Anterior cingulate cortex (tissue), 58 donors: ENCODE measurements at regions not wholly inside any gene's neighbourhood (a gene's known extent, or its start where the extent isn't known, plus 50 kb on each side); places are given as distances from the start of the nearest gene placed in this dataset.
A peak's percentile ranks its signal among the peaks of the same experiment; 100 is the strongest.
"Not testable (repeated sequence)": the region's sequence is repeated elsewhere in the genome, so short reads cannot be mapped to it uniquely, and the experiment has no call there.

Experiments used
- DNase-seq, 58 donors: peaks; one replicate each; lab custom pipeline; 2025; lab: John Stamatoyannopoulos, UW

GRCh38 chr3:193800138-193801043, 207.4 kb downstream of the OPA1 start:
- DNase-seq = no peak

GRCh38 chr3:193801097-193801496, 208.1 kb downstream of the OPA1 start:
- no peak for DNase-seq

GRCh38 chr3:193803288-193803687, 210.3 kb downstream of the OPA1 start:
- no peak for DNase-seq

- DNase-seq = peak in 5 of 58 donors; percentile 4 to 33 (median 17)
Measured at GRCh38 chr3:193805448-193805847, 212.4 kb downstream of the OPA1 start.

- no peak for DNase-seq
Measured at GRCh38 chr3:193808317-193808716, 215.3 kb downstream of the OPA1 start.

GRCh38 chr3:193809106-193809505, 216.1 kb downstream of the OPA1 start:
- DNase-seq = no peak

GRCh38 chr3:193812078-193812725, 219.2 kb downstream of the OPA1 start:
- DNase-seq = no peak

GRCh38 chr3:193812791-193813500, 219.9 kb downstream of the OPA1 start:
- no peak for DNase-seq

GRCh38 chr3:193813501-193813830, 220.5 kb downstream of the OPA1 start:
- no peak for DNase-seq

GRCh38 chr3:193814166-193814892, 221.3 kb downstream of the OPA1 start:
- DNase-seq = no peak

- DNase-seq = no peak
Measured at GRCh38 chr3:193815246-193816027, 222.4 kb downstream of the OPA1 start.

GRCh38 chr3:193816028-193816395, 223.0 kb downstream of the OPA1 start:
- DNase-seq = no peak

- DNase-seq = peak in 34 of 58 donors; percentile 7 to 80 (median 34)
Measured at GRCh38 chr3:193816656-193817311, 223.8 kb downstream of the OPA1 start.

- no peak for DNase-seq
Measured at GRCh38 chr3:193819117-193820010, 226.4 kb downstream of the OPA1 start.

GRCh38 chr3:193821151-193821668, 228.2 kb downstream of the OPA1 start:
- no peak for DNase-seq

- DNase-seq = no peak
Measured at GRCh38 chr3:193822492-193823212, 229.6 kb downstream of the OPA1 start.

GRCh38 chr3:193823213-193823605, 230.2 kb downstream of the OPA1 start:
- DNase-seq = not testable (repeated sequence)
